ENCODE measurements at regions not wholly inside any gene's neighbourhood (a gene's known extent, or its start where the extent isn't known, plus 50 kb on each side); places are given as distances from the start of the nearest gene placed in this dataset.

DNA sequence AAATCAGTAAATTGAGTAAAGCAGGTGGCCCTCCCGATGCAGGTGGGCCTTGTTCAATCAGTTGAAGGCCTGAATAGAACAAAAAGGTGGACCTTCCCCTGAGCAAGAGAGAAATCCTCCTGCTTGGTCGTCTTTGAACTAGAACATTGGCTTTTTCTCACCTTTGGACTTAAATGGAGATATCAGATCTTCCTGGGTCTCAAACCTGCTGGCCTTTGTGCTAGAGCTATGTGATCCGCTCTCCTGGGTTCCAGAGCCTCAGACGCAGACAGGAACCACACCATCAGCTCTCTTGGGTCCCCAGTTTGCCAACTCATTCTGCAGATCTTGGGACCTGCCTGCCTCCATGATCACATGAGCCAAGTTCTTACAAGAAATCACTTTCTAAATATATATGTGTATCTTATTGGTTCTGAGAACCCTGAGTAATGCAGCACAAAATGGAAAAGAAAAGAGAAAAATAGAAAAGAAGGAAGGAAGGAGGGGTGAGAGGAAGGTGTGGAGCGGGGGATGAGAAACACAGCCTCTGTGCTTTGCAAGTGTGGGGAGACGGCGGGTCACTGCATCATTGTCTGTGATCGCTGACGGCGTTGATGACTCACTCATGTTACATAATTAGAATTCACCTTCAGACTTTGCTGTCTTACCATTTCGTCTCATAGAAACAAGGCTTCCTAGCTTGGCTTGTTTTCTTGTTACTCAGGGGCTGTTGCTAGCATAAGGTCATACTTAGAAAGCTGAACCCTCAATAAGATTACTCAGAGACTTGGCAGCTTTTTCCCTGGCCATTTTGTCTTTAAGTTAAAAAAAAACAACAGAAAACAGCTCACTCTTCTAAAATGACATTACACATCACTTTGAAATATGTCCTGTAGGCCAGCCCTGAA is 85.7 kb upstream of the NEDD9 start (continued):
- TF ChIP-seq HINFP (CRISPR knock-in tag; IDR thresholded peaks at IDR 0.05; ENCODE audit: low read depth) (no peak), REL (CRISPR knock-in tag; conservative IDR thresholded peaks at IDR 0.05) (no peak), FLYWCH1 (CRISPR knock-in tag; IDR thresholded peaks at IDR 0.05) (no peak), ZNF282 (IDR thresholded peaks at IDR 0.05; ENCODE audit: partially characterized antibody) (no peak), RARA (CRISPR knock-in tag; IDR thresholded peaks at IDR 0.05) (peak; percentile 78), TMF1 (CRISPR knock-in tag; IDR thresholded peaks at IDR 0.05; ENCODE audit: low read depth) (no peak), FOSL2 (CRISPR knock-in tag; IDR thresholded peaks at IDR 0.05) (peak; percentile 100), ZNF24 (IDR thresholded peaks at IDR 0.05) (no peak), ZFYVE20 (CRISPR knock-in tag; IDR thresholded peaks at IDR 0.05; ENCODE audit: borderline replicate concordance, low read depth) (no peak), ZNF746 (CRISPR knock-in tag; IDR thresholded peaks at IDR 0.05) (no peak), DMTF1 (CRISPR knock-in tag; IDR thresholded peaks at IDR 0.05) (no peak), EHMT2 (IDR thresholded peaks at IDR 0.05; ENCODE audit: borderline replicate concordance, low read depth, low read length) (0 out of 2 replicates have a peak, but pooled peaks have one; percentile 72), ZMYM2 (CRISPR knock-in tag; IDR thresholded peaks at IDR 0.05) (peak; percentile 56; the same call in 1 of the 2 replicates), NCOA1 (CRISPR knock-in tag; IDR thresholded peaks at IDR 0.05) (0 out of 2 replicates have a peak, but pooled peaks have one; percentile 22), MTF1 (CRISPR knock-in tag; IDR thresholded peaks at IDR 0.05) (no peak), FOXA1 (IDR thresholded peaks at IDR 0.05) (no peak), FOXA1 (CRISPR knock-in tag; IDR thresholded peaks at IDR 0.05) (no peak), ISL2 (CRISPR knock-in tag; IDR thresholded peaks at IDR 0.05) (peak; percentile 35; the same call in 1 of the 2 replicates), ZNF431 (CRISPR knock-in tag; IDR thresholded peaks at IDR 0.05; ENCODE audit: borderline replicate concordance, low read depth) (no peak), REXO4 (CRISPR knock-in tag; IDR thresholded peaks at IDR 0.05; ENCODE audit: borderline replicate concordance) (no peak), BHLHE40 (IDR thresholded peaks at IDR 0.05; ENCODE audit: low read length) (no peak), ZNF550 (CRISPR knock-in tag; IDR thresholded peaks at IDR 0.05; ENCODE audit: borderline replicate concordance) (no peak), ZNF747 (CRISPR knock-in tag; IDR thresholded peaks at IDR 0.05; ENCODE audit: borderline replicate concordance) (no peak)
- TF ChIP-seq, protein P1, sequence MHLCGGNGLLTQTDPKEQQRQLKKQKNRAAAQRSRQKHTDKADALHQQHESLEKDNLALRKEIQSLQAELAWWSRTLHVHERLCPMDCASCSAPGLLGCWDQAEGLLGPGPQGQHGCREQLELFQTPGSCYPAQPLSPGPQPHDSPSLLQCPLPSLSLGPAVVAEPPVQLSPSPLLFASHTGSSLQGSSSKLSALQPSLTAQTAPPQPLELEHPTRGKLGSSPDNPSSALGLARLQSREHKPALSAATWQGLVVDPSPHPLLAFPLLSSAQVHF (CRISPR knock-in tag; IDR thresholded peaks at IDR 0.05): no peak
- TF ChIP-seq, protein P2, sequence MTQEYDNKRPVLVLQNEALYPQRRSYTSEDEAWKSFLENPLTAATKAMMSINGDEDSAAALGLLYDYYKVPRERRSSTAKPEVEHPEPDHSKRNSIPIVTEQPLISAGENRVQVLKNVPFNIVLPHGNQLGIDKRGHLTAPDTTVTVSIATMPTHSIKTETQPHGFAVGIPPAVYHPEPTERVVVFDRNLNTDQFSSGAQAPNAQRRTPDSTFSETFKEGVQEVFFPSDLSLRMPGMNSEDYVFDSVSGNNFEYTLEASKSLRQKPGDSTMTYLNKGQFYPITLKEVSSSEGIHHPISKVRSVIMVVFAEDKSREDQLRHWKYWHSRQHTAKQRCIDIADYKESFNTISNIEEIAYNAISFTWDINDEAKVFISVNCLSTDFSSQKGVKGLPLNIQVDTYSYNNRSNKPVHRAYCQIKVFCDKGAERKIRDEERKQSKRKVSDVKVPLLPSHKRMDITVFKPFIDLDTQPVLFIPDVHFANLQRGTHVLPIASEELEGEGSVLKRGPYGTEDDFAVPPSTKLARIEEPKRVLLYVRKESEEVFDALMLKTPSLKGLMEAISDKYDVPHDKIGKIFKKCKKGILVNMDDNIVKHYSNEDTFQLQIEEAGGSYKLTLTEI (CRISPR knock-in tag; conservative IDR thresholded peaks at IDR 0.05): no peak

Data from HepG2 (cell line).